Stomach (tissue), 4 donors: ENCODE measurements at regions not wholly inside any gene's neighbourhood (a gene's known extent, or its start where the extent isn't known, plus 50 kb on each side); places are given as distances from the start of the nearest gene placed in this dataset.

Source experiments
- POLR2A ChIP-seq, 4 donors: fragments of 450-650 bp; IDR thresholded peaks; one replicate each; pipeline ENCODE4 v1.6.1; 2016; ENCODE audit warnings: antibody characterized with exemption in 4 of 4, control low read depth in 2 of 4, mild to moderate bottlenecking in 1 of 4, moderate library complexity in 1 of 4
- POLR2AphosphoS5 ChIP-seq, 3 donors: sonication (generic); formaldehyde crosslinking; IDR thresholded peaks; one replicate each; pipeline ENCODE4 v1.6.1; 2016; ENCODE audit warnings: antibody characterized with exemption in 3 of 3

- TF ChIP-seq POLR2A (IDR thresholded peaks at IDR 0.05) (no peak), POLR2AphosphoS5 (IDR thresholded peaks at IDR 0.05) (no peak)
Observed at GRCh38 chr10:130992802-130993523, 318.6 kb downstream of the TCERG1L start.
